Neuronal stem cell (in vitro differentiated cells): ENCODE measurements at regions not wholly inside any gene's neighbourhood (a gene's known extent, or its start where the extent isn't known, plus 50 kb on each side); places are given as distances from the start of the nearest gene placed in this dataset.

ENCODE experiments used
- DNase-seq: peaks from one replicate; pipeline ENCODE4 v3.0.0-alpha.2; 2013; ENCODE audit warnings: low spot score
- H2AFZ ChIP-seq: one replicate; pipeline ENCODE4 v1.6.1; 2013; ENCODE audit warnings: mild to moderate bottlenecking, low read length, inconsistent platforms
- H2AK5ac ChIP-seq: 2 replicates; pipeline ENCODE4 v1.6.1; 2013; ENCODE audit warnings: low read depth, mild to moderate bottlenecking, inconsistent platforms, low read length, moderate library complexity, mixed read lengths
- H2BK120ac ChIP-seq: 2 replicates; pipeline ENCODE4 v1.6.1; 2013; ENCODE audit warnings: low read depth, mild to moderate bottlenecking, inconsistent platforms, low read length, moderate library complexity, mixed read lengths
- H2BK12ac ChIP-seq: one replicate; pipeline ENCODE4 v1.6.1; 2013; ENCODE audit warnings: low read length, inconsistent platforms
- H2BK15ac ChIP-seq: 2 replicates; pipeline ENCODE4 v1.6.1; 2013; ENCODE audit warnings: mild to moderate bottlenecking, low read length, inconsistent platforms, mixed read lengths
- H2BK5ac ChIP-seq: one replicate; pipeline ENCODE4 v1.6.1; 2013; ENCODE audit warnings: inconsistent platforms, mild to moderate bottlenecking, low read length, moderate library complexity
- H3K14ac ChIP-seq: one replicate; pipeline ENCODE4 v1.6.1; 2013; ENCODE audit warnings: low read length, inconsistent platforms
- H3K18ac ChIP-seq: 2 replicates; pipeline ENCODE4 v1.6.1; 2013; ENCODE audit warnings: low read length, inconsistent platforms
- H3K23ac ChIP-seq: 2 replicates; pipeline ENCODE4 v1.6.1; 2013; ENCODE audit warnings: low read depth, mild to moderate bottlenecking, mixed read lengths, low read length, inconsistent platforms; ENCODE audit not compliant: poor library complexity
- H3K27ac ChIP-seq: replicated peaks from 3 replicates; pipeline ENCODE4 v1.5.1; 2013; ENCODE audit warnings: low read length, inconsistent platforms
- H3K27me3 ChIP-seq, 3 experiments: 2 replicates each; pipeline ENCODE4 v1.6.1; 2013; ENCODE audit warnings: low read length in 3 of 3, mild to moderate bottlenecking in 2 of 3, inconsistent platforms in 1 of 3, low read depth in 1 of 3, mixed read lengths in 1 of 3, moderate library complexity in 1 of 3; ENCODE audit not compliant: control insufficient read depth in 3 of 3, insufficient read depth in 3 of 3
- H3K36me3 ChIP-seq, 2 donors: replicated peaks in 1 of 2; 2 replicates each; pipeline ENCODE4 v1.6.1; 2013; ENCODE audit warnings: low read length in 2 of 2; ENCODE audit not compliant: control insufficient read depth in 2 of 2, insufficient read depth in 2 of 2
- H3K4ac ChIP-seq: 2 replicates; pipeline ENCODE4 v1.6.1; 2013; ENCODE audit warnings: inconsistent platforms, mild to moderate bottlenecking, low read length, moderate library complexity
- H3K4me1 ChIP-seq, 2 donors: 1 replicate in 1 of 2; 2 replicates in 1 of 2; pipeline ENCODE4 v1.6.1; 2013; ENCODE audit warnings: low read length in 2 of 2, low read depth in 1 of 2; ENCODE audit not compliant: control insufficient read depth in 2 of 2, insufficient read depth in 1 of 2
- H3K4me2 ChIP-seq: one replicate; pipeline ENCODE4 v1.6.1; 2013; ENCODE audit warnings: mild to moderate bottlenecking, low read length, inconsistent platforms; ENCODE audit not compliant: insufficient read depth, poor library complexity, severe bottlenecking
- H3K4me3 ChIP-seq, 2 donors: 2 replicates each; pipeline ENCODE4 v1.5.1; 2013; ENCODE audit warnings: low read length in 2 of 2, mild to moderate bottlenecking in 2 of 2, inconsistent platforms in 1 of 2, moderate library complexity in 1 of 2
- H3K79me1 ChIP-seq: one replicate; pipeline ENCODE4 v1.6.1; 2013; ENCODE audit warnings: low read depth, mild to moderate bottlenecking, inconsistent platforms, low read length, moderate library complexity
- H3K9ac ChIP-seq: one replicate; pipeline ENCODE4 v1.6.1; 2013; ENCODE audit warnings: mild to moderate bottlenecking, low read depth, low read length, inconsistent platforms; ENCODE audit not compliant: poor library complexity
- H3K9me3 ChIP-seq, 2 donors: replicated peaks in 1 of 2; 2 replicates each; pipeline versions ENCODE3 to v1.6.1; 2013; ENCODE audit warnings: low read length in 2 of 2, mild to moderate bottlenecking in 2 of 2, inconsistent platforms in 1 of 2, low read depth in 1 of 2, mixed read lengths in 1 of 2, moderate library complexity in 1 of 2; ENCODE audit not compliant: control insufficient read depth in 2 of 2, insufficient read depth in 1 of 2
- H4K8ac ChIP-seq: one replicate; pipeline ENCODE4 v1.6.1; 2013; ENCODE audit warnings: low read depth, mild to moderate bottlenecking, inconsistent platforms, low read length, moderate library complexity
- H4K91ac ChIP-seq: one replicate; pipeline ENCODE4 v1.6.1; 2013; ENCODE audit warnings: low read length, low read depth, mild to moderate bottlenecking, inconsistent platforms; ENCODE audit not compliant: poor library complexity
- WGBS, 2 donors: extraction: QIAGEN DNeasy Blood & Tissue Kit; methylation state at CpG; one replicate each; pipeline ENCODE4 v1.1.7; 2013; ENCODE audit warnings: missing lambda C conversion rate in 2 of 2, mixed read lengths in 1 of 2; ENCODE audit not compliant: insufficient read length in 2 of 2, insufficient replicate concordance in 1 of 2; ENCODE audit errors: extremely low coverage in 2 of 2; 5-methylcytosine and 5-hydroxymethylcytosine counted together

- no peak overlapping the region for H2BK15ac ChIP-seq
- no peak overlapping the region for H3K14ac ChIP-seq
- H2BK12ac ChIP-seq, result no peak overlapping the region
- H3K79me1 ChIP-seq, result no peaks in the 10 kb centered on the region
- H3K36me3 ChIP-seq, result no peaks in the 10 kb centered on the region
- H3K18ac ChIP-seq, result no peak overlapping the region
- H3K4me3 ChIP-seq, result no peak overlapping the region
- no peak overlapping the region for H3K4ac ChIP-seq
- no peak overlapping the region for H2BK5ac ChIP-seq
- no peak overlapping the region for H3K4me2 ChIP-seq
- H3K4me1 ChIP-seq, result peaks cover 0 to 2% of the 10 kb centered on the region in 2 donors
- no peak overlapping the region for H4K8ac ChIP-seq
- H3K23ac ChIP-seq, result no peak overlapping the region
- DNase-seq, result no peak
- H3K27ac ChIP-seq, result no peak overlapping the region
- H3K9ac ChIP-seq, result no peak overlapping the region
- H2AFZ ChIP-seq, result peak overlapping the region; percentile 65
- no peak overlapping the region for H2BK120ac ChIP-seq
- no peaks in the 10 kb centered on the region for H3K9me3 ChIP-seq
- WGBS, 2 donors, result no CpG with 5 or more reads among the region's 6 CpGs
- H3K27me3 ChIP-seq, result no peaks in the 10 kb centered on the region
- no peak overlapping the region for H2AK5ac ChIP-seq
- no peak overlapping the region for H4K91ac ChIP-seq
These were observed 92.0 kb upstream of the SSBP2 start for GRCh38 chr5:81842795-81843398.

- no peak overlapping the region for H3K4me3 ChIP-seq
- H3K36me3 ChIP-seq, result no peaks in the 10 kb centered on the region
- no peaks in the 10 kb centered on the region for H3K9me3 ChIP-seq
- no peak overlapping the region for H3K4ac ChIP-seq
- no peak overlapping the region for H3K18ac ChIP-seq
- no CpG with 5 or more reads among the region's 3 CpGs for WGBS, 2 donors
- no peak overlapping the region for H2AFZ ChIP-seq
- no peak overlapping the region for H2BK15ac ChIP-seq
- no peak overlapping the region for H4K91ac ChIP-seq
- no peak overlapping the region for H3K27ac ChIP-seq
- H4K8ac ChIP-seq, result no peak overlapping the region
- H3K79me1 ChIP-seq, result no peaks in the 10 kb centered on the region
- H2BK120ac ChIP-seq, result no peak overlapping the region
- no peak overlapping the region for H2AK5ac ChIP-seq
- H2BK12ac ChIP-seq, result no peak overlapping the region
- no peak overlapping the region for H2BK5ac ChIP-seq
- DNase-seq, result no peak
- H3K27me3 ChIP-seq, result no peaks in the 10 kb centered on the region
- H3K9ac ChIP-seq, result no peak overlapping the region
- peaks cover 6 to 8% of the 10 kb centered on the region in 2 donors for H3K4me1 ChIP-seq
- H3K4me2 ChIP-seq, result no peak overlapping the region
- no peak overlapping the region for H3K14ac ChIP-seq
- H3K23ac ChIP-seq, result no peak overlapping the region
These were observed 88.1 kb upstream of the SSBP2 start for GRCh38 chr5:81839034-81839433.

GRCh38 chr5:81838307-81838906 is 87.5 kb upstream of the SSBP2 start:
- no peak for DNase-seq
- Histone ChIP-seq H2AFZ (peak overlapping the region; percentile 33), H2BK12ac (no peak overlapping the region), H4K91ac (no peak overlapping the region), H3K18ac (no peak overlapping the region), H2BK5ac (no peak overlapping the region), H2AK5ac (no peak overlapping the region), H3K4me3 (no peak overlapping the region), H3K36me3 (no peaks in the 10 kb centered on the region), H3K9ac (no peak overlapping the region), H3K14ac (no peak overlapping the region), H4K8ac (no peak overlapping the region), H3K4ac (no peak overlapping the region), H3K79me1 (no peaks in the 10 kb centered on the region), H3K27me3 (no peaks in the 10 kb centered on the region), H3K9me3 (peaks cover 0 to 2% of the 10 kb centered on the region in 2 donors), H3K4me2 (no peak overlapping the region), H3K27ac (no peak overlapping the region), H2BK15ac (no peak overlapping the region), H3K4me1 (peaks cover 6 to 8% of the 10 kb centered on the region in 2 donors), H2BK120ac (no peak overlapping the region), H3K23ac (no peak overlapping the region)
- no CpG with 5 or more reads among the region's 2 CpGs for WGBS, 2 donors

- Histone ChIP-seq H2BK5ac (no peak overlapping the region), H2BK12ac (no peak overlapping the region), H3K36me3 (no peaks in the 10 kb centered on the region), H3K9me3 (peaks cover 0 to 2% of the 10 kb centered on the region in 2 donors), H4K8ac (no peak overlapping the region), H3K4ac (no peak overlapping the region), H3K23ac (no peak overlapping the region), H2BK120ac (no peak overlapping the region), H3K4me2 (no peak overlapping the region), H3K79me1 (no peaks in the 10 kb centered on the region), H4K91ac (no peak overlapping the region), H2AK5ac (no peak overlapping the region), H3K27ac (no peak overlapping the region), H3K9ac (no peak overlapping the region), H2BK15ac (no peak overlapping the region), H3K27me3 (no peaks in the 10 kb centered on the region), H3K4me1 (peaks cover 6 to 8% of the 10 kb centered on the region in 2 donors), H3K4me3 (no peak overlapping the region), H3K14ac (no peak overlapping the region), H2AFZ (peak overlapping the region; percentile 33), H3K18ac (peak overlapping the region; percentile 41)
- WGBS, 2 donors, result no CpG with 5 or more reads among the region's 4 CpGs
- no peak for DNase-seq
These were observed 86.9 kb upstream of the SSBP2 start for GRCh38 chr5:81837667-81838306.
